OCI-LY7 (cell line): ENCODE measurements at regions not wholly inside any gene's neighbourhood (a gene's known extent, or its start where the extent isn't known, plus 50 kb on each side); places are given as distances from the start of the nearest gene placed in this dataset.

Experiments
- BruUV-seq: library from RNA; stranded (reverse); fragments of 400-500 nt; replicated peaks from 2 replicates; lab custom pipeline; 2021; lab: Mats Ljungman, UMichigan
- CTCF ChIA-PET: fragments of 300-600 bp; sonication (Branson Sonifier 250); formaldehyde crosslinking; loops from one replicate; lab custom pipeline; 2022; ENCODE audit warnings: antibody characterized with exemption; ENCODE audit not compliant: unreplicated experiment; lab: Charles Lee
- POLR2A ChIA-PET: fragments of 300-600 bp; sonication (Branson Sonifier 250); formaldehyde crosslinking; loops from one replicate; lab custom pipeline; 2022; ENCODE audit warnings: antibody characterized with exemption; lab: Charles Lee
- DNase-seq: peaks from one replicate; pipeline ENCODE4 v3.0.0-alpha.2; 2015; ENCODE audit warnings: low spot score
- H2AFZ ChIP-seq: fragments of 200-600 bp; sonication (generic), shearing (Covaris generic); 2 replicates; pipeline ENCODE4 v1.6.1; 2014; ENCODE audit warnings: mild to moderate bottlenecking, antibody characterized with exemption, low read length, moderate library complexity
- H3K27ac ChIP-seq: fragments of 200-600 bp; sonication (generic); 2 replicates; pipeline ENCODE4 v1.5.1; 2014; ENCODE audit warnings: mixed run types, low read depth, mild to moderate bottlenecking, moderate library complexity, low read length, inconsistent platforms; ENCODE audit not compliant: poor library complexity, severe bottlenecking
- H3K36me3 ChIP-seq: fragments of 200-600 bp; sonication (generic); 2 replicates; pipeline ENCODE4 v1.6.1; 2014; ENCODE audit warnings: mild to moderate bottlenecking, antibody characterized with exemption, low read length, moderate library complexity, mixed read lengths; ENCODE audit not compliant: insufficient read depth
- H3K4me1 ChIP-seq: fragments of 200-600 bp; sonication (generic); 2 replicates; pipeline ENCODE4 v1.5.1; 2014; ENCODE audit warnings: mild to moderate bottlenecking, low read length; ENCODE audit not compliant: insufficient read depth, poor library complexity, severe bottlenecking
- H3K4me2 ChIP-seq: fragments of 200-600 bp; sonication (generic); 2 replicates; pipeline ENCODE4 v1.6.1; 2014; ENCODE audit warnings: mild to moderate bottlenecking, low read length
- H3K4me3 ChIP-seq: fragments of 200-600 bp; sonication (generic); 2 replicates; pipeline ENCODE4 v1.5.1; 2014; ENCODE audit warnings: mild to moderate bottlenecking, low read depth, low read length; ENCODE audit not compliant: poor library complexity, severe bottlenecking
- H3K79me2 ChIP-seq: fragments of 200-600 bp; sonication (generic); 2 replicates; pipeline ENCODE4 v1.6.1; 2016; ENCODE audit warnings: low read depth, mild to moderate bottlenecking, low read length, moderate library complexity, mixed read lengths; ENCODE audit not compliant: insufficient read depth
- H3K9me2 ChIP-seq: fragments of 200-600 bp; sonication (generic); 2 replicates; pipeline ENCODE4 v1.6.1; 2016; ENCODE audit warnings: mild to moderate bottlenecking, low read length, mixed read lengths; ENCODE audit not compliant: insufficient read depth
- H3K9me3 ChIP-seq: fragments of 200-600 bp; sonication (generic); 2 replicates; pipeline ENCODE4 v1.6.1; 2014; ENCODE audit warnings: mild to moderate bottlenecking, mixed run types, low read length, mixed read lengths
- H4K20me1 ChIP-seq: fragments of 200-600 bp; sonication (generic); 2 replicates; pipeline ENCODE4 v1.6.1; 2014; ENCODE audit warnings: mild to moderate bottlenecking, antibody characterized with exemption, low read length, moderate library complexity, mixed read lengths; ENCODE audit not compliant: insufficient read depth
- EZH2phosphoT487 ChIP-seq: fragments of 200-600 bp; sonication (generic); IDR thresholded peaks from 2 replicates; pipeline ENCODE4 v1.6.1; 2018; ENCODE audit warnings: low read depth, borderline replicate concordance, mild to moderate bottlenecking, mixed run types, antibody characterized with exemption, low read length, moderate library complexity, mixed read lengths
- intact Hi-C: fragments of 100-400 bp; cut with micrococcal nuclease; formaldehyde crosslinking; loops from one replicate; pipeline ENCODE4 v1.10.0; 2022; ENCODE audit not compliant: unreplicated experiment
- TF ChIP-seq, protein P1 (sequence below): fragments of 200-600 bp; sonication (generic); conservative IDR thresholded peaks from 2 replicates; pipeline ENCODE4 v1.5.1; 2014; ENCODE audit warnings: mild to moderate bottlenecking, antibody characterized with exemption, low read length, moderate library complexity, mixed read lengths

DNA sequence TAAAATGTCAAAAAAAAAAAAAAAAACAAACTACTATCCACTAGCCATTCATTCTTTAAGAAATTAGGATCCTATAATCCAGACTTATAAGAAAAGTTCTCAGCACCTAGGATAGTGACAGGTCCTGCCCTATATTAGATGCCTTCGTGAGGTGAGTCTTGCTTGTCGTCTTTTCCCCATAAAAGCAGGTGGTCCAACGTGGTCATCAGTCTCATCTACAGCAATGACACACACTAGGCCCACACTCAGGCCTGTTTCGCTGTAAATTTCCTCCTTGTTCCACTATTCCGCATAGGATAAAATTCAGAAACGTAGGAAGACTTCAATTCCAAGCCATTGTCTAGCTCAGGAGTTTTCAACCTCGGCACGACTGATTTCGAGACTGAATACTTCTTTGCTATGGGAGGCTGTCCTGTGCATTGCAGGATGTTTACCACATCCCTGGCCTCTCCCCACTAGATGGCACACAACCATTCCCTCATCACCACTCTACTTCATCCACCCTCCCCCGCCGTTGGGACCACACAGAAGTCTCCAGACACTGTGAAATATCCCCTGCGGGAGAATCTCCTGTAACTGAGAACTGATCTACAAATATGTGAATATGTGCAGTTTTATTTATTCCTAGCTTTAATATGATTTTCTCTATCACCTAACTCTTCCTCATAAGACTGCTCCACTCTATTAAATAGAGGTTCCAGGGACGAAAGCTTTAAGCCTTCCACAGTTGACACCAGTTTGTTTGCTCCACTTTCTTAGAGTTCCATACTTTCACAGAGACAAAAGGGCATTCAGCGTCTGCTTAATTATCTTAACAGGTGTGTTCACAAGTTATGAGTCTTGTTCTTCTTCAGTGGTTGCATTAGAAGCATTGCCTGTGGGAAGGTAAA lies 346.3 kb downstream of the BMP2 start:
- Histone ChIP-seq H3K4me1 (no peaks in the 10 kb centered on the region), H4K20me1 (no peaks in the 10 kb centered on the region), H3K36me3 (no peaks in the 10 kb centered on the region), H3K27ac (no peak overlapping the region), H3K9me3 (no peaks in the 10 kb centered on the region), H3K4me2 (no peak overlapping the region), H3K9me2 (no peaks in the 10 kb centered on the region), H3K4me3 (no peak overlapping the region), H3K79me2 (no peaks in the 10 kb centered on the region), H2AFZ (no peak overlapping the region)
- TF ChIP-seq EZH2phosphoT487, result no peak
- TF ChIP-seq, protein P1, sequence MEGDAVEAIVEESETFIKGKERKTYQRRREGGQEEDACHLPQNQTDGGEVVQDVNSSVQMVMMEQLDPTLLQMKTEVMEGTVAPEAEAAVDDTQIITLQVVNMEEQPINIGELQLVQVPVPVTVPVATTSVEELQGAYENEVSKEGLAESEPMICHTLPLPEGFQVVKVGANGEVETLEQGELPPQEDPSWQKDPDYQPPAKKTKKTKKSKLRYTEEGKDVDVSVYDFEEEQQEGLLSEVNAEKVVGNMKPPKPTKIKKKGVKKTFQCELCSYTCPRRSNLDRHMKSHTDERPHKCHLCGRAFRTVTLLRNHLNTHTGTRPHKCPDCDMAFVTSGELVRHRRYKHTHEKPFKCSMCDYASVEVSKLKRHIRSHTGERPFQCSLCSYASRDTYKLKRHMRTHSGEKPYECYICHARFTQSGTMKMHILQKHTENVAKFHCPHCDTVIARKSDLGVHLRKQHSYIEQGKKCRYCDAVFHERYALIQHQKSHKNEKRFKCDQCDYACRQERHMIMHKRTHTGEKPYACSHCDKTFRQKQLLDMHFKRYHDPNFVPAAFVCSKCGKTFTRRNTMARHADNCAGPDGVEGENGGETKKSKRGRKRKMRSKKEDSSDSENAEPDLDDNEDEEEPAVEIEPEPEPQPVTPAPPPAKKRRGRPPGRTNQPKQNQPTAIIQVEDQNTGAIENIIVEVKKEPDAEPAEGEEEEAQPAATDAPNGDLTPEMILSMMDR, result peak; percentile 71
- peak; percentile 37 for DNase-seq
- ChIA-PET POLR2A (no interaction called here), CTCF (interaction anchor here (0.6 kb wide), 1 partner anchor 748 kb away, joined by 3 read pairs; no protein-coding TSS in a partner anchor)
- BruUV-seq, result no TSS peak
- intact Hi-C loops, result loop anchor here (5.0 kb wide), 1 partner anchor 743 kb away; no protein-coding TSS in a partner anchor

DNA sequence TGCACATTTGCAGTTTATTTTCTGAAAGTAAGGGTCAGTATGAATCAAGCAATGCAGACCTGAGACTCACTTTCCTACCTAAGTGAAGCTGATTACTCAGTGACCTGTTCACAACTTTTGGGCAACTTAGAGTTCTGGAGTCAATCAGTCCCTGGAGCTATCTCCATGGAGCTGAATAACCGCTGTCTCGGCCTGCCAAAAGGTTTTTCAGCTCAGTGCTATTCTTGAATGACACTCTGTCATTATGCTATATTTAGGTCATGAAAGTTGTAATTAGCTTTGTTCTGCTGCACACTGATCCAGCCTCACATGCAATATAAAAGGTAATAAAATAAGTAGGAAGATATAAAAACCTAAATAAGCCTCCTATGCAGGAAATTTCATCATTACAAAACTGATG lies 356.0 kb downstream of the BMP2 start:
- BruUV-seq, result no TSS peak
- no peak overlapping the region for H3K4me3 ChIP-seq
- intact Hi-C loops, result no loop called here
- no peak overlapping the region for H3K4me2 ChIP-seq
- no peak overlapping the region for H3K27ac ChIP-seq
- H2AFZ ChIP-seq, result no peak overlapping the region
- TF ChIP-seq EZH2phosphoT487, result no peak
- TF ChIP-seq, protein P1, result no peak
- no peaks in the 10 kb centered on the region for H3K9me3 ChIP-seq
- H4K20me1 ChIP-seq, result no peaks in the 10 kb centered on the region
- POLR2A ChIA-PET, result no interaction called here
- no peaks in the 10 kb centered on the region for H3K79me2 ChIP-seq
- no peak for DNase-seq
- CTCF ChIA-PET, result no interaction called here
- no peaks in the 10 kb centered on the region for H3K4me1 ChIP-seq
- H3K9me2 ChIP-seq, result no peaks in the 10 kb centered on the region
- H3K36me3 ChIP-seq, result no peaks in the 10 kb centered on the region

DNA sequence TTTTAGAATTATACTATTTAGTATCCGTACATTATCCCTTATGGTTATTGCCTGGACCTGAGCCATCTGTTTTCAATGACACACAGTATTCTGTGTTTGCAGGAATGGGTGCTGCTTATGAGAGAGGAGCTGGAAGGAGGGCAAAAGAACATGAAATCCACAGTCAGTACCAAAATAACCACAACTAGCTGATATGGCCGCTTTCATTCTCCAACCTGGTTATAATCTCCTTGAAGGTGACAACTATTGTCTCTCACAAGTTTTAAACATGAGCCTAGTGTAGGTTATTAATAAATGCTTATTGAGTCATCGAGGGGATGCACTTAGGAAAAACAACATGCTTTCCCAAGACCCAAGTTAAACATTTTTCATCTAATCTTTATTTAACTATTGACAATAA lies 356.6 kb downstream of the BMP2 start:
- no peaks in the 10 kb centered on the region for H3K79me2 ChIP-seq
- H2AFZ ChIP-seq, result no peak overlapping the region
- no peaks in the 10 kb centered on the region for H3K9me3 ChIP-seq
- ChIA-PET POLR2A (no interaction called here), CTCF (no interaction called here)
- no peaks in the 10 kb centered on the region for H4K20me1 ChIP-seq
- H3K9me2 ChIP-seq, result no peaks in the 10 kb centered on the region
- H3K4me1 ChIP-seq, result no peaks in the 10 kb centered on the region
- no peak for DNase-seq
- no peaks in the 10 kb centered on the region for H3K36me3 ChIP-seq
- no peak for TF ChIP-seq EZH2phosphoT487
- TF ChIP-seq, protein P1, result no peak
- H3K4me2 ChIP-seq, result no peak overlapping the region
- no TSS peak for BruUV-seq
- intact Hi-C loops, result no loop called here
- H3K4me3 ChIP-seq, result no peak overlapping the region
- no peak overlapping the region for H3K27ac ChIP-seq
